HepG2 (cell line): ENCODE measurements at regions not wholly inside any gene's neighbourhood (a gene's known extent, or its start where the extent isn't known, plus 50 kb on each side); places are given as distances from the start of the nearest gene placed in this dataset.

Experiments
- ATAC-seq: fragments of 200-7000 bp; cut with Tn5 transposase; 3 replicates; pipeline ENCODE4 v1.9.1; 2020; ENCODE audit warnings: mild to moderate bottlenecking, moderate library complexity
- BruUV-seq: library from RNA; stranded (reverse); fragments of 400-500 nt; replicated peaks from 2 replicates; lab custom pipeline; 2021; lab: Mats Ljungman, UMichigan
- CTCF ChIA-PET: fragments of 300-600 bp; formaldehyde crosslinking; extraction: SDS; loops from one replicate; lab custom pipeline; 2021; ENCODE audit warnings: low total read pairs, inconsistent platforms, low intra/inter-chr PET ratio; lab: Yijun Ruan, JAX
- POLR2A ChIA-PET: fragments of 350-600 bp; sonication (Branson Sonifier 250); formaldehyde crosslinking; loops from one replicate; lab custom pipeline; 2020; ENCODE audit warnings: antibody characterized with exemption, inconsistent platforms; lab: Yijun Ruan, JAX
- DNase-seq: peaks from one replicate; pipeline ENCODE4 v3.0.0-alpha.2; 2015; ENCODE audit warnings: low spot score
- FAIRE-seq: peaks from 3 replicates; lab custom pipeline; 2011; peaks lifted over from hg19 to GRCh38; lab: Jason Lieb, UNC
- H2AFZ ChIP-seq: one replicate; pipeline ENCODE4 v1.6.1; 2011; ENCODE audit warnings: low read length, inconsistent platforms
- H3K27ac ChIP-seq: fragments of 300-600 bp; 3 replicates; pipeline ENCODE4 v1.8.0; 2011; ENCODE audit warnings: mixed run types, mild to moderate bottlenecking, mixed read lengths, low read length, inconsistent platforms; ENCODE audit not compliant: insufficient read depth; ENCODE audit errors: extremely low read length
- H3K27me3 ChIP-seq, 2 experiments: fragments of 200-600 bp in 1 of 2; 2 replicates in 1 of 2; 3 replicates in 1 of 2; pipeline versions ENCODE4 v1.6.0 to v1.8.0; 2011; ENCODE audit warnings: low read length in 2 of 2, mild to moderate bottlenecking in 2 of 2, moderate library complexity in 2 of 2, inconsistent platforms in 1 of 2; ENCODE audit not compliant: insufficient read depth in 2 of 2, control insufficient read depth in 1 of 2
- H3K36me3 ChIP-seq, 2 experiments: fragments of 200-600 bp in 1 of 2; replicated peaks in 1 of 2; 2 replicates in 1 of 2; 3 replicates in 1 of 2; pipeline versions ENCODE4 v1.5.1 to v1.8.0; 2011; ENCODE audit warnings: low read length in 2 of 2, inconsistent platforms in 1 of 2; ENCODE audit not compliant: insufficient read depth in 2 of 2, control insufficient read depth in 1 of 2
- H3K4me1 ChIP-seq: 2 replicates; pipeline ENCODE4 v1.5.1; 2012; ENCODE audit warnings: low read length, inconsistent platforms; ENCODE audit not compliant: insufficient read depth
- H3K4me2 ChIP-seq: 2 replicates; pipeline ENCODE4 v1.6.0; 2011; ENCODE audit warnings: low read depth, low read length, inconsistent platforms
- H3K4me3 ChIP-seq, 3 experiments: fragments of 200-600 bp in 1 of 3; sonication (generic), shearing (Covaris generic) in 1 of 3; replicated peaks in 1 of 3; 2 replicates each; pipeline ENCODE4 v1.5.1; 2011 to 2016; ENCODE audit warnings: low read length in 3 of 3, inconsistent platforms in 2 of 3, low read depth in 2 of 3, mild to moderate bottlenecking in 2 of 3, control low read depth in 1 of 3, mixed read lengths in 1 of 3; ENCODE audit not compliant: insufficient read depth in 1 of 3
- H3K79me2 ChIP-seq: one replicate; pipeline ENCODE4 v1.6.1; 2011; ENCODE audit warnings: low read length, inconsistent platforms; ENCODE audit not compliant: insufficient read depth
- H3K9ac ChIP-seq: 2 replicates; pipeline ENCODE4 v1.6.0; 2011; ENCODE audit warnings: mild to moderate bottlenecking, low read depth, low read length, inconsistent platforms; ENCODE audit not compliant: insufficient read depth
- H3K9me3 ChIP-seq: 2 replicates; pipeline ENCODE4 v1.5.1; 2012; ENCODE audit warnings: mild to moderate bottlenecking, low read length
- H4K20me1 ChIP-seq: 2 replicates; pipeline ENCODE4 v1.6.0; 2011; ENCODE audit warnings: inconsistent platforms, mild to moderate bottlenecking, low read length, moderate library complexity; ENCODE audit not compliant: insufficient read depth
- NR2C2 ChIP-seq: sonication (generic); formaldehyde crosslinking; IDR thresholded peaks from 2 replicates; pipeline ENCODE4 v1.4.0; 2020; ENCODE audit warnings: missing genetic modification reagents, mild to moderate bottlenecking, moderate library complexity, borderline replicate concordance
- RFX1 ChIP-seq: fragments of 450-650 bp; IDR thresholded peaks from 2 replicates; pipeline ENCODE4 v1.6.1; 2017
- STAG1 ChIP-seq: sonication (generic); formaldehyde crosslinking; IDR thresholded peaks from 2 replicates; pipeline ENCODE4 v1.4.0; 2020; ENCODE audit warnings: missing genetic modification reagents
- TCF7 ChIP-seq: sonication (generic); IDR thresholded peaks from 2 replicates; pipeline ENCODE4 v1.6.1; 2016; ENCODE audit warnings: antibody characterized with exemption, low read depth
- TFE3 ChIP-seq: IDR thresholded peaks from 2 replicates; pipeline ENCODE4 v1.6.1; 2016
- ZHX1 ChIP-seq: sonication (generic); formaldehyde crosslinking; IDR thresholded peaks from 2 replicates; pipeline ENCODE4 v1.8.1; 2022; ENCODE audit warnings: low read depth, mild to moderate bottlenecking, missing genetic modification reagents
- WGBS: methylation state at CpG from one replicate; pipeline ENCODE4 v1.1.6; 2017; ENCODE audit warnings: low lambda C conversion rate; 5-methylcytosine and 5-hydroxymethylcytosine counted together
- in situ Hi-C: cut with HindIII; loops from 2 replicates; pipeline ENCODE4 v1.10.0; 2017; ENCODE audit warnings: low pct_unique_long_range_greater_than_20kb; ENCODE audit not compliant: extremely low pct_ligation_motif_present
- intact Hi-C: fragments of 100-400 bp; cut with micrococcal nuclease; formaldehyde crosslinking; loops from one replicate; pipeline ENCODE4 v1.10.0; 2022; ENCODE audit not compliant: unreplicated experiment
- TF ChIP-seq, protein P1 (sequence below): sonication (generic); formaldehyde crosslinking; IDR thresholded peaks from 2 replicates; pipeline ENCODE4 v1.8.1; 2023; ENCODE audit warnings: missing genetic modification reagents, inconsistent platforms, borderline replicate concordance
- TF ChIP-seq, protein P2 (sequence below): IDR thresholded peaks from 2 replicates; pipeline ENCODE4 v1.6.1; 2016

GRCh38 chr4:3852309-3852708 lies 86.1 kb downstream of the ADRA2C start:
- no TSS peak for BruUV-seq
- Histone ChIP-seq H3K27me3 (peaks cover 4 to 69% of the 10 kb centered on the region in 2 experiments; a peak in 4 of 5 replicates), H3K4me1 (peaks cover 25% of the 10 kb centered on the region)

More at GRCh38 chr4:3852309-3852708, 86.1 kb downstream of the ADRA2C start:
- H3K9ac ChIP-seq: no peak overlapping the region
- WGBS: 35% methylated on average over 2 of the region's 11 CpGs
- H3K9me3 ChIP-seq: peaks cover 9% of the 10 kb centered on the region
- H4K20me1 ChIP-seq: no peaks in the 10 kb centered on the region
- DNase-seq: no peak
- H3K79me2 ChIP-seq: no peaks in the 10 kb centered on the region
- intact Hi-C loops (no loop called here), in situ Hi-C loops (no loop called here)
- no peak for FAIRE-seq
- H3K4me2 ChIP-seq: no peak overlapping the region
- H3K4me3 ChIP-seq: no peak overlapping the region
- H3K27ac ChIP-seq: no peak overlapping the region
- ChIA-PET POLR2A (interaction anchor here (1.4 kb wide), 1 partner anchor 16 kb away, joined by 3 read pairs; no protein-coding TSS in a partner anchor), CTCF (no interaction called here)
- H3K36me3 ChIP-seq: no peaks in the 10 kb centered on the region
- ATAC-seq: no peak
- no peak overlapping the region for H2AFZ ChIP-seq
- no peak for TF ChIP-seq TFE3
- TF ChIP-seq, protein P1, sequence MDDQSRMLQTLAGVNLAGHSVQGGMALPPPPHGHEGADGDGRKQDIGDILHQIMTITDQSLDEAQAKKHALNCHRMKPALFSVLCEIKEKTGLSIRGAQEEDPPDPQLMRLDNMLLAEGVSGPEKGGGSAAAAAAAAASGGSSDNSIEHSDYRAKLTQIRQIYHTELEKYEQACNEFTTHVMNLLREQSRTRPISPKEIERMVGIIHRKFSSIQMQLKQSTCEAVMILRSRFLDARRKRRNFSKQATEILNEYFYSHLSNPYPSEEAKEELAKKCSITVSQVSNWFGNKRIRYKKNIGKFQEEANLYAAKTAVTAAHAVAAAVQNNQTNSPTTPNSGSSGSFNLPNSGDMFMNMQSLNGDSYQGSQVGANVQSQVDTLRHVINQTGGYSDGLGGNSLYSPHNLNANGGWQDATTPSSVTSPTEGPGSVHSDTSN: no peak
- TF ChIP-seq NR2C2 (CRISPR knock-in tag): no peak
- no peak for TF ChIP-seq TCF7
- no peak for TF ChIP-seq STAG1 (CRISPR knock-in tag)
- no peak for TF ChIP-seq RFX1
- TF ChIP-seq, protein P2, sequence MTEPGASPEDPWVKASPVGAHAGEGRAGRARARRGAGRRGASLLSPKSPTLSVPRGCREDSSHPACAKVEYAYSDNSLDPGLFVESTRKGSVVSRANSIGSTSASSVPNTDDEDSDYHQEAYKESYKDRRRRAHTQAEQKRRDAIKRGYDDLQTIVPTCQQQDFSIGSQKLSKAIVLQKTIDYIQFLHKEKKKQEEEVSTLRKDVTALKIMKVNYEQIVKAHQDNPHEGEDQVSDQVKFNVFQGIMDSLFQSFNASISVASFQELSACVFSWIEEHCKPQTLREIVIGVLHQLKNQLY (CRISPR knock-in tag): no peak
- TF ChIP-seq ZHX1: no peak
